ENCODE measurements at regions not wholly inside any gene's neighbourhood (a gene's known extent, or its start where the extent isn't known, plus 50 kb on each side); places are given as distances from the start of the nearest gene placed in this dataset.

DNA sequence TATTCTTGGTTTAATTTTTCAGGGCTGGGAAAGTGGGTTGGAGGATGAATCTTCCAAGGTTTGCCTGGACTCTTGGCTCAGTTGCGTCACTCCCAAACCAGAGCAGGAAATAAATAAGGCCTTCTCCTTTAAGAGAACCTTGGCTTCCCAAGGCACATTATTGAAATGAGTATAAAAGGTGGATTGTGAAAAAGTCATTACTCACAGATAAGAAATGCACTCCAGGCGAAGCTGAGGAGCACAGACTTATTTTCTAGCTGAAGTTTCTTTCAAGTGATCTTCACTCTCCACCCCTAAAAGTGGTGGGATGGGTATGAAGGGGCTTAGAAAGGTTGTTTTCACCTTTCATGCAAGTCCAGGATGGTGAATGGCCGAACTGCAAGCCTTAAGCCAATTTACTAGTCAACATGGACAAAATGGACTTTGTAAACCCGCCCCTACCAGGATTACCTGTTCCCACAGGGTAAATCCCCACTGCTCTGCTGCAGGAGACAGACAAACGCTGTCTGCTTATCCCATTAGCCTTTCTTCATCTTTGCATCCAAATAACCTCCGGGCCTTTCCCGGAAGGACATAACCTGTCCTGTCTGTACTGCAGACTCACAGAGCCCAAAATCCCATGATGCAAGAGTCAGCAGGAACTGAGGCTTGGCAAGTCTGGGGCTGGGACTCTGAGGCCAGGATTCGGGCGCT is 207.6 kb downstream of the BCL11B start:
- no peak for DNase-seq (ENCODE audit: low spot score)

DNA sequence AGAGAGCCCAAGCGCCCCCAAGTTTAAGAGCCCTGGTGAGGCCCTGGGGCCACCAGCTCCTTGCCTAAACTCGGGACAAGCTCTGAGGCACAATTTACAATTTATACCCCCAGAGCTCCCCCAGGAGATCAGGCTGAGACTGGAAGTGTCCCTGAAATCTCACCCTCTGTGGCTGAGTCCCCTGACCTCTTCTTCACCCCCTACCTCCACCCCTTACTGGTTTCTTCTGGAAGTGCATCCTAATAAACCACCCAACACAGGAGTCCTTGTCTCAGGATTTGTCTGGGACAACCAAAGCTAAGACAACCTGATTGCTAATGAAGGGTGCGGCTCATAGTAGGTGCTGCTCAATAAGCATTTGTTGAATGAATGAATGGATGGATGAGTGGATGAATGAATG is 206.4 kb downstream of the BCL11B start:
- DNase-seq (ENCODE audit: low spot score) = no peak

DNA sequence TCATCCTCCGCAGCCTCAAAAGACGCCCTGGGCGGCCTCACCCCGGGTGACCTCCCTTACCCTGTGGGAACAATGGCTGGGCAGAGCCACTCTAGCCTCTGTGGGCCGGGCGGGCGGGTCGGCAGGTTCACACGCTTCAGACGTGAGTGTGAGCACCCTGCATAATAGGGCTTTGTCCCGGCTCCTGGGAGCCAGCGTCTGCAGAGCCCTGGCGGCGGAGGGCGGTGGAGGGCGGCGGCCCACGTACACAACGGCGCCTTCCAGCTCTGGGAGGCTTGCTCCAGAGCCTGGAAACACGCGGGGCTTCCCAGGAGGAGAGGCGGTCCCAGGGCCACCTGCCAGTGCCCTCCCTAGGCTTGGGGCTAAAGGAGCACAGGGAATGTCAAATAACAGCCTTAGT is 205.6 kb downstream of the BCL11B start:
- no peak for DNase-seq (ENCODE audit: low spot score)

DNA sequence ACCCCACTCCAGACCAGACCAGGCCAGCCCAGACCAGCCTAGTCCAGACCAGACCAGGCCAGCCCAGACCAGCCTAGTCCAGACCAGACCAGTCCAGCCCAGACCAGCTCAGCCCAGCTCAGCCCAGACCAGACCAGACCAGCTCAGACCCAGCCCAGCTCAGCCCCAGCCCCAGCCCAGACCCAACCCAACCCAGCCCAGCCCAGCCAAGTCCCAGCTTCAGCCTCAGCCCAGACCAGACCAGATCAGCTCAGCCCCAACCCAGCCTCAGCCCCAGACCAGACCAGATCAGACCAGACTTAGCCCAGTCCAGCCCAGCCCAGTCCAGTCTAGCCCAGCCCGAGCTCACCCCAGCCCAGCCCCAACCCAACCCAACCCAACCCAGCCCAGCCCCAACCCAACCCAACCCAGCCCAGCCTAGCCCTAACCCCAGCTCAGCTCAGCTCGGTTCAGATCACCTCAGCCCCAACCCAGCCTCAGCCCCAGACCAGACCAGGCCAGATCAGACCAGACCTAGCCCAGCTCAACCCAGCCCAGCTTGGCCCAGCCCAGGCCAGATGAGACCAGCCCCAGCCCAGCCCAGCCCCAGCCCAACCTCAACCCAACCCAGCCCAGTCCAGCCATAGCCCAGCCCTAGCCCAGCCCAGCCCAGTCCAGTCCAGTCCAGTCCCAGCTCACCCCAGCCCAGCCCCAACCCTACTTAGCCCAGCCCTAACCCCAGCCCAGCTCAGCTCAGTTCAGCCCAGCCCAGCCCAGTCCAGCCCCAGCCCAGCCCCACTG is 204.7 kb downstream of the BCL11B start:
- DNase-seq (ENCODE audit: low spot score) = no peak

DNA sequence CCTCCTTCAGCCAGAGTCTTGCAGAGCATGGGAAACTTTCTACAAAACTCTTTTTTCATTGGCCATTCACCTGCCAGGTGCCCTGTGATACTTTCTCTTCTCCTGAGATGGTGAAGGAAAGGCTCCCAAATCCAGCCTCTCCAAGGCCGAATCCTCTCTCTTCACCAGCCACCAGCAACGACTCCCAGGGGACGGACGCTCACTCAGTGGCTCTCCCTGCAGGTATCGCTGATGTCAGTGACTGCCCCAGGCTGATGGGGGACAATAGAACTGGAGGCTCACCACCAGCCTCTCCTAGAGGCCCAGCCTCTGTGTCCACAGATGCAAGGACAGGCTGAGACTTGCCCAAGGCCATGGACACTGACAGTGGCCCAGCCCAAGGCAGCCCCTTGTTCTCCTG is 204.1 kb downstream of the BCL11B start:
- no peak for DNase-seq (ENCODE audit: low spot score)

DNA sequence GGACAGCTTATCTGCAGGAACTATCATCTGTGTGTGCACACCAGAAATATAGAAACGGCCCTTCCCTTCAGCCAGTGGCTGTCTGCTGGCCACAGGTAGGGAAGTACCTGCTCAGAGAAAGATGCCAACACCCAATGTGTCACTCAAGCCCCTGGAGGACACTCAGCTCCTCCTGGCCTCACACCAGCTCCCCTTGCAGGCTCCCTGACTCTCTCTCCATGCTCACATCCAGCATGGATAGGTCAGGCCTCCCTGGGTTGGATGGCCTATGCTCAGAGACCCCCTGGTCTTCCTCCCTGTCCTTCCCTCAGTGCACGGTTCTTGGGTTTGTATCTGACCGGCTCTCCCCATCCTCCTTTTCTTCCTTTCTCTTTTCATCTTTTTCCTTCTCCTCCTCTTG is 202.1 kb downstream of the BCL11B start:
- no peak for DNase-seq (ENCODE audit: low spot score)

DNA sequence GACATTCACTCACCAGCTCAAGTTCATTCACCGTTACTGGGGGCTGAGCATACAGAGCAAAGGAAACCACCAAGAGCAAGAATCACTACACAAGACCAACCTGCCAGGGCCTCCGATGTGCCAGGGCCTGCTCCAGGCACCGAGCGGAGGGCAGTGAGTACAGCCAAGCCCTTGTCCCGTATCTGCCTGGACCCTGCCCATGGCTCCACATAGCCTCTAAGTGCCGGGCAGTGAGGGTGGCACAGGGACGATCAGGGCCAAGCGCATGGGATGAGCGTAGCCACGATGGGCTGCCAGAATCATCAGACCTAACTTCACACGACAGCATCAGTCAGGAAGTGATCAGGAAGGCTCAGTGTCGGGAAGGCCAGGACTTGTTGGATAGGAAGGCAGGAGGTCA is 199.6 kb downstream of the BCL11B start:
- no peak for DNase-seq (ENCODE audit: low spot score)

DNA sequence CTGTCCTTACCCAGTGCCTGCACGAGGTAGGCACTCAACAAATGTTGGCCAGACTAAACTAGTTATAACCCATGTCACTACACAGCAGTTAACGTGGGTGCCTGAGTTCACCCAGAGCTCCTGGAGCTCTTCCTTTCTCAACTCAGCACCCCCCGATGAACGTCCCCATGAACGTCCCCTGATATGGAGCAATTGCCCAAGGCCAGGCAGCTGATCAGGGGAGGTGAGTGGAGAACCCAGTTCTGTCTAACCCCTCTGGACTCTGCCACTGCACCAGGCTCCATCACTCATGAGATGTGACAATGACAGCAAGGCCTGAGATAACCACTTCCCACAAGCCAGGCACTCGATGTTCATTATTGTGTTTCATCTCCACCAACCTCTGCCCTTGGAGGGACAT is 199.0 kb downstream of the BCL11B start:
- no peak for DNase-seq (ENCODE audit: low spot score)

DNA sequence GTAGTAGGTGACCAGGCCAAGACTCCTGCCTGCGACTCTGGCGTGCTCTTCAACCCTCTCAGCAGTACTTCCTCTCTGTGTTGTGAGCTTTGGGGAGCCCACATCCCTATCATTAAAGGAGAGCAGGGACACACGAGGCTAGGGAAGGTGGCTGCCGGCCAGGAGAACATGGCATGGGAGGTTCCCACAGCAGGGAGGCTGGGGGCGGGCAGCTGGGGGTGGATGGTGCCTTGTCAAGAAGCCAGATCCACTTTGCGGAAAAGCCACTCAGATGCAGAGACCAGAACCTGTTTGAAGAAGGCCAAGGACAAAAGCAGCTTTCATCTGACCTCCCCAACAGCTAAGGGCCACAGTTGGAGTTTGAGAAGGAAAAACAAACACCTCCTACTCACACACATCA is 198.6 kb downstream of the BCL11B start:
- DNase-seq (ENCODE audit: low spot score) = no peak

DNA sequence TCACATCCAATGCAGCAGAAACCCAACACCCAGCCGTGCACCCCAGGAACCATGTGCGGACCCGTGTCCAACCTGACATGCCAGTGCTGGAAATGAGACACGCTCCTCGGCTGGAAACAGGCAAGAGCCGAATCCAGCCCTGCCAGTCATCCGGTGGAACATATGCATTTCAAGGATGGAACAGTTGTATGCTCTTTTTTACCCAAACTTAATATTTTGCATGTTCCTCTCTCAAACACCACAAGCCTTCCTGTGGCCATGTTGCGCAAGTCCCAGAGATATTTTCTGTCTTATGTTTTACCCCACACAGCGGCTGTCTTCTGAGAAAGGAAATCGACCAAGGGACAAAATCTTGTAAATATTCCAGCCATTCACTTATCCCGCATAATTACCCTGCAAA is 196.9 kb downstream of the BCL11B start:
- DNase-seq (ENCODE audit: low spot score) = peak; percentile 14

DNA sequence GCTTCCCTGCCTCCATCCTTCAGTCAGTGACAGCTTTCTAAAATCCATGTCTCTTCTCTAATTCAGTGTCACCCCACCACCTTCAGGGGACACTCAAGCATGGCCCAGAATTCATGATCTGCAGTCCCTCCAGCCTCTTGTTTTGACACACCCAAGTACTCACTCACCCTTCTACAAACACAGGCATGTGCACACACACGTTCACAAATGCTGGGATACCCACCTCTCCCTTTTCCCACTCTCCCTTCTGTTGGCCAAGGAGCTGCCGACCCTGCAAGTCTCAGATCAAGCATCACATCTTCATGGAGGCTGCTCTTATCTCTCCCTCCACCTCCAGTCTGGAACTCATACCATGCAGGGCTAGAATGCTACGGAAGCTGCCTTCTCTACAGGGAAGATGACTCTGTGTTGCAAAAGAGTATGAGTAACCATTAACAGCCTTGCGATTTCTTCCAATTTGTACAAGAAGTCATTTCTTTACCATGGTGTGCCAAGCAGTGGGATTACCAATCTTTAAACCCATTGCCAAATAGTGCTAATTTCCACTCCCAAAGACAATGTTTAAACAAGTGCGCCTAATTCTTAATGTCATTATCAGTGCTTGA is 196.1 kb downstream of the BCL11B start:
- DNase-seq (ENCODE audit: low spot score) = no peak

DNA sequence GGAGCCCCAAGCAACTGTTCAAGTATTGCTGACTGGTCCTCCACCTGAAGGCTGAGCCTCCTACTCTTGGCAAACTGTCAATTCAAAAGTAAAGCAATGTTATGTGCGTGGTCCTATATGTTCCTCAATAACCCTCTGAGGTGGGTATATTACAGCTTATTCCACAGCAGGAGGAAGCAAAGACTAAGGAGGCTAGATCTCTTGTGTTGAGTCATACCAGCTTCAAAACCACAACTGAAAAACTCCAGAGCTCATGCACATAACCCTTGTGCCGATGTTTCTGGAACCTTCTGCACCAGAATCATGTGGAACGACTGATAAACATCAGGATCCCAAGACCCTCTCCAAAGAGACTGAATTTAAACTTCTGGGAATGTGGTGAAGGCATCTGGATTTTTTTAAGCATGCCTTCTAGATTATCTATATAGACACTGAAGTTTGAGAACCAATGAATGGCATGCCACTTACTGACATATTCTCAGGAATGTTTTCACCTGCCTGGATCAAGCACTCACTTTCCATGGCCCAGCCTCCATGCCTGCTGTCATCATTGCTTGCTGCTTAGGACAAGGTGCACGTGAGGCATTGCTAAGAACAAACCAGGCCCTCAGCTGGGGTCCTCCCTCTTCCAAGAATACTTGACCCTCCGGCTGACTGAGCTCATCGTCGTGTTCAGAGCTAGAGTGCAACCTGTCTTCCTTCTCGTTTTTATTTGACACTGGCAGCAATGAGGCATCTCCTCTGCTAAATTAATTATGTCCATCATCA is 194.7 kb downstream of the BCL11B start:
- DNase-seq (ENCODE audit: low spot score) = no peak

DNA sequence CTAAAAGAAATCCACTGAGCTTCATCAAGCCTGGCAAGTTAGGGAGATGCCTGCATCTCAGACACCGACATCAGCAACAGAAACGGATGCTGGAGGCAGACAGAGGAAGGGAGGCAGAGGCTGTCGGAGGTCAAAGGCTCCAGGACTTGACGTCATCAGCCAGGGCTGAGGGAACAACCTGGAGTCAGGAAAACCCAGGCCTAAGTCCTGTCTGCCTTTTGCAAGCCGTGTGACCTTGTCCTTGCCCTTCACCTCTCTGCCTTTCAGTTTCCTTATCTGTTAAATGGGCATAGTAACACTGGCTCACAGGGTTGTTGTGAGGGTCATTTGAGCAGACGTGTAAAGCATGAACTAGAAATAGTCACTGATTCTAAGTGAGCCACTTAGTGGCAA is 194.2 kb downstream of the BCL11B start:
- DNase-seq (ENCODE audit: low spot score) = no peak

DNA sequence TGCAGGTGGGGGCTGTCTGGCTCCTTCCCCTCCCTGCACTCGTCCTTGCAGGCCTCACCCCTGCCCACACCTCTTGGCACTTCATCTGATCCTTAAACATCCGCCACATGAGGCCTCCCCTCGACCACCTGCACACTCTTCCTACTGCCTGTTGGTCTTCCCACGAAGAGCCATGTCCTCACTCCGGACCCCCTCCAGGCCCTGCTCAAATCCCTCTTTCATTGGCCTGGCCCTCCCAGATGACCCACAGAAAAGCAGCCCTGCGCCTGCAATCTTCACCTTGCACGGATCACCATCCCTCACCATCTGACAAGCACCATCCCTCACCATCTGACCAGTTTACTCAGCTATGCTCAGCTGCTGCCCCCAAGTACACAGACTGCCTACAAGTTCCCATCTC is 193.6 kb downstream of the BCL11B start:
- DNase-seq (ENCODE audit: low spot score) = no peak

DNA sequence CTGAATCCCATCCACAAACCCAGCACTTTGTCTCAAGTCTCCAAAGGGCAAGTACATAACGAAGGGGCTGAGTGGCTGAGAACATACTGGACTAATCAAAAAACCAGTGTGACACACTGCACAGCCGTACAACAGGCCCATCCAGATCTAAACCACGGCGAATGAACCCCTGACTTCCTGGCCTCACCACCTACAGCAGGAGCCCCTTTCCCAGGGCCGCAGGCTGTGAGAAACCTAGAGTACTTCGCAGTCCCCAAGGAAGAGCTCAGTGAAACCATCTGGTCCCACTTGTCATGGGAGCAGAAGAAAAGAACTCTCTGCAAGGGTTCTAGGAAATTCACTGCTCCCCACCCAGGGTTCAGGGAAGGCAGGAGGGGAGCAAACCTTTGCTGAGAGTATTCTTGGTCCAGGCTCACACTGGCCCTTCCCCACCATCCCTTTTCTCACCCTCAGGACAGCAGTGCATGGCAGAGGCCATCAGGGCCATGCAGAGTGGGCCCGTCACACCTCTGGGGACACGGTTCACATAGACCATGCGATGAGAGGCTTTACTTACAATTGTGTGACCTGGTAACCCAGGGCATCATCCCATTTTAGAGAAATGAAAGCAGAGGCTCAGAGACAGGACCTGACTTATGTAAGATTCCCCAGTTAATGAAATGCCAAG is 192.8 kb downstream of the BCL11B start:
- no peak for DNase-seq (ENCODE audit: low spot score)

DNA sequence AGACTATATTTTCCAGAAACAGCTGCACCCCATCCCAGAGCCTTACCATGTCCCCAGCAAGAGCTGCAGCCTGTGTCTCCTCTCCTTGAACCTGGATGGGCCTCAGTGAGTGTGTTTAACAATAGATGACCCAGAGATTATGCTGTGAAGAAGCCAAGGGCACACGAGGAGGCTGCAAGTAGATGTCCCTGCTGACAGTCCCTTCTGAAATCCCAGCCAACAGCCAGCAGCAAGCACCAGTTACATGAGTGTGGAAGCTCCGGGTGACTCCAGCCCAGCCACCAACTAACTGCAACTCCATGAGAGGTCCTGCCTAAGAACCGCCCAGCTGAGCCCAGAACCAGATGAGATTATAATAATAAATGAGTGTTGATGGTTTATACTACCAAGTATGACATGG is 191.7 kb downstream of the BCL11B start:
- no peak for DNase-seq (ENCODE audit: low spot score)

DNA sequence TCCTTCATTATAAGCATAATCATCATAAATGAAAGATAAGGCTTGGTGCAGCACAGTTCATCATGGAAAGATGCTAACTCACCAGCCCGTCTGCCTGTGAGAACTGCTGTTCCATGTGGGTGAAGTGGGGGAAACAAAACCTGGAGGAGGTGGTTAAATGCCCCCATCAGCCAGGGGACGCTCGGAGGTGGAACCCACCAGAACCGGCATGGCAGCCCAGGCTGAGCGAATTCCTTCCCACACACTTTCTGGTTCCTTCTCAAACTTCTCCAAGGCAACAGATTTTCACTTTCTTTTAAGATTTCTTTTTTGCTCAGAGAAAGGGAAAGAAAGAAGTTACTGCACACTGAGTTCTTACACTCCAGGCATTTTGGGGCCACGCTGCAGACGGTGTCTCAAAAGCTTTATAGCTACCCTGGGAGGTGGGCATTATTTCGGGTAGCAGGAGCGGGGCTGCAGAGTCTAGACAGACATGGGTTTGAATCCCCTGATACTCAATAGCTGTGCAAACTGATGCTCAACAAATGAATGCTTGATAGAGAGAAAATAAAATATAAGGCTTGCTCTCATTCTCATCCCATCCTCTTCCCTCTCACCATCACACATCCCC is 190.7 kb downstream of the BCL11B start:
- DNase-seq (ENCODE audit: low spot score) = no peak

DNA sequence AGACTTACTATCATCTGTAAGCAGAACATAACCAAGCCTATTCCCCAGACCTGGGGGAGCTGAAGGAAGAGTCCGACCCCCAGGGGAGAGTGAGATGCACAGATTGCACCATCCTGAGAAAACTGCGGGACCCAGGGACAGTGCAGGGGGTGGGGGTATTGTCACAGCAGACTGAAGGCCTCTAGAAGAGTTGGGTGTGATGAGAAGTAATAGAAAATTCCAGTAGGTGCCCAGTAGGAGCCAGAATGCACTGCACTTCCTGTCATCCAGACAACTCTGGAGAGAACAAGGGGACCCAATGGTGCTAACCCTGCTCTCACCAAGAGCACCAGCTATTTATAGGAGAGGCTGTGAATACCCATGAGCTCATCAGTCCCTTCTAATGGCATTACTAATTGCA is 190.1 kb downstream of the BCL11B start:
- DNase-seq (ENCODE audit: low spot score) = no peak

DNA sequence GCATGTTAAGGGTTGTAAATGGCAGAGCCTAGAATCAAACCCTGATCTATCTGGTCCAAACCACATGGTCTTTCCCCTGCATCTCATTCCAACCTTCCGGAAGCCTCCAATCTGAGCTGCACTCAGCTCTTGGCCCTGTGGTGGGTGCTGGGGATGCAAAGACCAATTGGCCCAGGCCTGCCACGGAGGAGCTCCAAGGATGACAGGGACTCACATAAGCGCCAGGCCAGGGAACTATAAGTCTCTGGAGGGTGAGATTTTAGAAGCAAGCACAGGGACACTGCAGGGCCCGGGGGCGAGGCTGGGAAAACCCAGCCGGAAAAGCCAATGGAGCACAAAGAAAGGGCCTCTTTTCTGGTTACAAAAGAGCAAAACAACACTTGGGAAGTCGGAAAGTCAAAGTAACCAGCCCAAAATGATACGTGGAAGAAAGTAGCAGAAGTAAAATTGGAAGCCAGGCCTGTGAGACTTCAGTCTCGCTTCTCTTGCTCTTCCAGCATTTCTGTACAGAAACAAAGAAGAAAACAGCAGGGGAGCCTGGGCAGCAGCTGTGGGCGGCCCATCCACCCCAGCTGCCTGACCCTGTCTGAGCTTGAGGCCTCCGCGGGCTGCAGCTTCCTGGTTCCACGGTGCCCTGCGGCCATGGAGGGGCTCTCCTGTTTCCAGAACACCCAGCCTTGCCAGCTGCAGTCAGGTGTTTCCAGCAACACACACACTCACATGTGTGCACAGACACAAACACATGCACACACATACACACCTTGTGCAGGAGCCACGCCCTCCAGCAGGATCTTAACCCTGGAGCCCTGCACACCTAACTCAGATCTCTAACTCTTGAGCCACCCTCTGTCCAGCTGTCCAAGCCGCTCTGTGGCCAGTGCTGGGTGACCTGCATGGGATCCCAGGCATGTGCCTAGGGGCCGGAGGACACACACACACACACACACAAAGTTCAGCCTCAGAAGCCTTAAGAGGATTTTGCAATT is 178.2 kb downstream of the BCL11B start:
- DNase-seq (ENCODE audit: low spot score) = no peak

DNA sequence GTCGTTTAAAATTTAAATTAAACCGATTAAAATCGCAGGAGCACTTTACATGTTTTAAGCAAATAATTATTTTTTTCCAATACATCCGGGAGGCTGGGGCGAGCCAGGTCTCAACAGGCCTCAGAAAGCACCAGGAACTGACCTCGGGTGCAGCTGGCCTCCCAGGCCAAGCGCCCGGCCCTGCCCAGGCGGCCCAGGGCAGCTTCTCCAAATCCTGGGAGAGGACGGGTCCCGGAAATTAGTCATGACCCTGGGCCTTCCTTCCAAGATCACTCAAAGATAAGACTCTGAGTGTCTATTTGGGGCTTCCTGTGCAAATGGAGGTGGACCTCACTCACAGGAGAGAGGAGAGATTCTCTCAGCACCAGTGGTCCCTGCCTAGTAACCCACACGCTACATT is 177.1 kb downstream of the BCL11B start:
- no peak for DNase-seq (ENCODE audit: low spot score)
